H9 (cell line): ENCODE measurements at regions not wholly inside any gene's neighbourhood (a gene's known extent, or its start where the extent isn't known, plus 50 kb on each side); places are given as distances from the start of the nearest gene placed in this dataset.

Source experiments
- DNase-seq: peaks from one replicate; pipeline ENCODE4 v3.0.0-alpha.2; 2017
- H2AFZ ChIP-seq: one replicate; pipeline ENCODE4 v1.6.1; 2013; ENCODE audit warnings: mild to moderate bottlenecking, low read length, control low read depth, moderate library complexity
- H2AK5ac ChIP-seq: 2 replicates; pipeline ENCODE4 v1.6.1; 2013; ENCODE audit warnings: low read length, control low read depth, mixed read lengths; ENCODE audit not compliant: insufficient read length
- H2BK120ac ChIP-seq: one replicate; pipeline ENCODE4 v1.6.1; 2013; ENCODE audit warnings: low read depth, mild to moderate bottlenecking, low read length, control low read depth, inconsistent platforms; ENCODE audit not compliant: poor library complexity, severe bottlenecking
- H2BK12ac ChIP-seq: 2 replicates; pipeline ENCODE4 v1.6.1; 2013; ENCODE audit warnings: low read length, control low read depth, mixed read lengths, low read depth; ENCODE audit not compliant: insufficient read length
- H2BK15ac ChIP-seq: 2 replicates; pipeline ENCODE4 v1.6.1; 2013; ENCODE audit warnings: low read depth, low read length, control low read depth
- H2BK20ac ChIP-seq: one replicate; pipeline ENCODE4 v1.6.1; 2013; ENCODE audit warnings: low read depth, mild to moderate bottlenecking, low read length, control low read depth, inconsistent platforms; ENCODE audit not compliant: poor library complexity, severe bottlenecking
- H2BK5ac ChIP-seq: 2 replicates; pipeline ENCODE4 v1.6.1; 2013; ENCODE audit warnings: low read length, control low read depth, mixed read lengths; ENCODE audit not compliant: insufficient read length
- H3K14ac ChIP-seq: 2 replicates; pipeline ENCODE4 v1.6.1; 2013; ENCODE audit warnings: low read length, control low read depth; ENCODE audit not compliant: insufficient read depth
- H3K18ac ChIP-seq: 2 replicates; pipeline ENCODE4 v1.6.1; 2013; ENCODE audit warnings: low read depth, mild to moderate bottlenecking, mixed read lengths, low read length, control low read depth; ENCODE audit not compliant: insufficient read length
- H3K23ac ChIP-seq: 2 replicates; pipeline ENCODE4 v1.6.1; 2013; ENCODE audit warnings: low read length, control low read depth, mixed read lengths, low read depth; ENCODE audit not compliant: insufficient read length
- H3K23me2 ChIP-seq: 2 replicates; pipeline ENCODE4 v1.6.1; 2013; ENCODE audit warnings: low read depth, mild to moderate bottlenecking, mixed read lengths, low read length, control low read depth; ENCODE audit not compliant: insufficient read length, poor library complexity, severe bottlenecking
- H3K27ac ChIP-seq: 2 replicates; pipeline ENCODE4 v1.5.1; 2013; ENCODE audit warnings: low read length, control low read depth, mixed read lengths, low read depth; ENCODE audit not compliant: insufficient read length
- H3K27me3 ChIP-seq: 2 replicates; pipeline ENCODE4 v1.6.1; 2013; ENCODE audit warnings: low read length, control low read depth, inconsistent platforms; ENCODE audit not compliant: insufficient read depth
- H3K4ac ChIP-seq: 2 replicates; pipeline ENCODE4 v1.6.1; 2013; ENCODE audit warnings: low read depth, mild to moderate bottlenecking, control low read depth, inconsistent platforms, low read length, moderate library complexity
- H3K4me1 ChIP-seq: 2 replicates; pipeline ENCODE4 v1.6.1; 2013; ENCODE audit warnings: low read length, control low read depth, inconsistent platforms; ENCODE audit not compliant: insufficient read depth
- H3K4me2 ChIP-seq: 2 replicates; pipeline ENCODE4 v1.6.1; 2013; ENCODE audit warnings: low read length, control low read depth, mixed read lengths; ENCODE audit not compliant: insufficient read length, insufficient read depth
- H3K56ac ChIP-seq: 2 replicates; pipeline ENCODE4 v1.6.1; 2013; ENCODE audit warnings: low read depth, mild to moderate bottlenecking, mixed read lengths, low read length, control low read depth; ENCODE audit not compliant: insufficient read length
- H3K79me1 ChIP-seq: 2 replicates; pipeline ENCODE4 v1.6.1; 2013; ENCODE audit warnings: low read depth, mild to moderate bottlenecking, moderate library complexity, low read length, control low read depth, inconsistent platforms; ENCODE audit not compliant: insufficient read depth, poor library complexity, severe bottlenecking
- H3K79me2 ChIP-seq: 2 replicates; pipeline ENCODE4 v1.6.1; 2013; ENCODE audit warnings: low read length, control low read depth, inconsistent platforms; ENCODE audit not compliant: insufficient read depth
- H3K9ac ChIP-seq: 2 replicates; pipeline ENCODE4 v1.6.1; 2013; ENCODE audit warnings: low read length, control low read depth, mixed read lengths; ENCODE audit not compliant: insufficient read length; ENCODE audit errors: extremely low read depth
- H3K9me3 ChIP-seq: one replicate; pipeline ENCODE4 v1.6.1; 2013; ENCODE audit warnings: low read depth, low read length, inconsistent platforms; ENCODE audit not compliant: control insufficient read depth
- H3T11ph ChIP-seq: one replicate; pipeline ENCODE4 v1.6.1; 2013; ENCODE audit warnings: mild to moderate bottlenecking, low read length, control low read depth, inconsistent platforms
- H4K20me1 ChIP-seq: one replicate; pipeline ENCODE4 v1.6.1; 2013; ENCODE audit not compliant: control insufficient read depth, insufficient read length, insufficient read depth
- H4K5ac ChIP-seq: 2 replicates; pipeline ENCODE4 v1.6.1; 2013; ENCODE audit warnings: low read depth, mild to moderate bottlenecking, mixed read lengths, low read length, control low read depth; ENCODE audit not compliant: insufficient read length
- H4K8ac ChIP-seq: replicated peaks from 2 replicates; pipeline ENCODE4 v1.6.1; 2013; ENCODE audit warnings: low read length, control low read depth, mixed read lengths, low read depth; ENCODE audit not compliant: insufficient read length
- H4K91ac ChIP-seq: 2 replicates; pipeline ENCODE4 v1.6.1; 2013; ENCODE audit warnings: low read depth, mild to moderate bottlenecking, moderate library complexity, mixed read lengths, low read length, control low read depth; ENCODE audit not compliant: insufficient read length
- H3K27ac Mint-ChIP-seq, 3 experiments: 2 replicates in 2 of 3; 3 replicates in 1 of 3; pipeline ENCODE4 v1.8.0; 2020 to 2021; ENCODE audit warnings: mixed read lengths in 3 of 3, mild to moderate bottlenecking in 1 of 3, moderate library complexity in 1 of 3
- H3K27me3 Mint-ChIP-seq: 2 replicates; pipeline ENCODE4 v1.8.0; 2021; ENCODE audit warnings: low read depth, mild to moderate bottlenecking, moderate library complexity, mixed read lengths
- H3K36me3 Mint-ChIP-seq, 3 experiments: 2 replicates in 2 of 3; 3 replicates in 1 of 3; pipeline ENCODE4 v1.8.0; 2020 to 2021; ENCODE audit warnings: low read depth in 3 of 3, mixed read lengths in 3 of 3; ENCODE audit not compliant: insufficient read depth in 1 of 3
- H3K4me1 Mint-ChIP-seq, 2 experiments: 2 replicates each; pipeline ENCODE4 v1.8.0; 2020; ENCODE audit warnings: mixed read lengths in 2 of 2
- H3K4me3 Mint-ChIP-seq, 2 experiments: 2 replicates in 1 of 2; 3 replicates in 1 of 2; pipeline ENCODE4 v1.8.0; 2020 to 2021; ENCODE audit warnings: mild to moderate bottlenecking in 2 of 2, mixed read lengths in 2 of 2, moderate library complexity in 1 of 2
- H3K9me3 Mint-ChIP-seq, 2 experiments: 2 replicates in 1 of 2; 3 replicates in 1 of 2; pipeline ENCODE4 v1.8.0; 2020; ENCODE audit warnings: mild to moderate bottlenecking in 2 of 2, mixed read lengths in 2 of 2, moderate library complexity in 1 of 2
- CTCF ChIP-seq: fragments of 200-600 bp; sonication (generic); conservative IDR thresholded peaks from 3 replicates; pipeline ENCODE4 v1.8.0; 2021; ENCODE audit warnings: antibody characterized with exemption, mild to moderate bottlenecking
- WGBS: extraction: QIAGEN DNeasy Blood & Tissue Kit; methylation state at CpG from one replicate; pipeline ENCODE4 v1.1.7; 2013; ENCODE audit warnings: missing lambda C conversion rate, low lambda C conversion rate, mixed read lengths; ENCODE audit not compliant: insufficient read length; ENCODE audit errors: extremely low coverage; 5-methylcytosine and 5-hydroxymethylcytosine counted together

- no peaks in the 10 kb centered on the region; a peak in 1 of 5 replicates for H3K9me3 Mint-ChIP-seq
- no peak overlapping the region for H2BK15ac ChIP-seq
- no peaks in the 10 kb centered on the region for H3K9me3 ChIP-seq
- H3K18ac ChIP-seq: no peak overlapping the region
- H3K4me2 ChIP-seq: no peak overlapping the region
- no peak overlapping the region for H2AFZ ChIP-seq
- H4K8ac ChIP-seq: no peak overlapping the region
- WGBS: no CpG with 5 or more reads among the region's 3 CpGs
- H3K27ac Mint-ChIP-seq: no peak overlapping the region
- no peaks in the 10 kb centered on the region for H4K20me1 ChIP-seq
- H3K23ac ChIP-seq: no peak overlapping the region
- H3K27ac ChIP-seq: no peak overlapping the region
- H3T11ph ChIP-seq: no peak overlapping the region
- H2BK120ac ChIP-seq: no peak overlapping the region
- no peak overlapping the region for H2AK5ac ChIP-seq
- no peak overlapping the region for H3K9ac ChIP-seq
- no peak overlapping the region for H3K4ac ChIP-seq
- no peak overlapping the region for H4K5ac ChIP-seq
- H2BK12ac ChIP-seq: no peak overlapping the region
- H3K36me3 Mint-ChIP-seq: no peaks in the 10 kb centered on the region; a peak in 1 of 7 replicates
- no peaks in the 10 kb centered on the region for H3K23me2 ChIP-seq
- no peak overlapping the region for H2BK20ac ChIP-seq
- no peak for TF ChIP-seq CTCF
- H3K14ac ChIP-seq: no peak overlapping the region
- no peak overlapping the region for H3K56ac ChIP-seq
- no peaks in the 10 kb centered on the region for H3K27me3 ChIP-seq
- no peak overlapping the region for H2BK5ac ChIP-seq
- no peak for DNase-seq
- peaks cover 10 to 11% of the 10 kb centered on the region in 2 experiments for H3K4me1 Mint-ChIP-seq
- H3K4me1 ChIP-seq: no peaks in the 10 kb centered on the region
- H3K4me3 Mint-ChIP-seq: no peak overlapping the region
- no peaks in the 10 kb centered on the region for H3K79me1 ChIP-seq
- no peak overlapping the region for H4K91ac ChIP-seq
- no peaks in the 10 kb centered on the region for H3K79me2 ChIP-seq
- H3K27me3 Mint-ChIP-seq: peaks cover 3% of the 10 kb centered on the region; the same call in 1 of the 2 replicates
Measured at GRCh38 chr20:11845340-11845739, 72.4 kb upstream of the BTBD3 start.
